HG03196 (cell line): ENCODE measurements at regions not wholly inside any gene's neighbourhood (a gene's known extent, or its start where the extent isn't known, plus 50 kb on each side); places are given as distances from the start of the nearest gene placed in this dataset.

ENCODE experiments used
- ATAC-seq: cut with Tn5 transposase; IDR thresholded peaks from one replicate; pipeline ENCODE4 v1.9.1; 2021; ENCODE audit not compliant: unreplicated experiment

DNA sequence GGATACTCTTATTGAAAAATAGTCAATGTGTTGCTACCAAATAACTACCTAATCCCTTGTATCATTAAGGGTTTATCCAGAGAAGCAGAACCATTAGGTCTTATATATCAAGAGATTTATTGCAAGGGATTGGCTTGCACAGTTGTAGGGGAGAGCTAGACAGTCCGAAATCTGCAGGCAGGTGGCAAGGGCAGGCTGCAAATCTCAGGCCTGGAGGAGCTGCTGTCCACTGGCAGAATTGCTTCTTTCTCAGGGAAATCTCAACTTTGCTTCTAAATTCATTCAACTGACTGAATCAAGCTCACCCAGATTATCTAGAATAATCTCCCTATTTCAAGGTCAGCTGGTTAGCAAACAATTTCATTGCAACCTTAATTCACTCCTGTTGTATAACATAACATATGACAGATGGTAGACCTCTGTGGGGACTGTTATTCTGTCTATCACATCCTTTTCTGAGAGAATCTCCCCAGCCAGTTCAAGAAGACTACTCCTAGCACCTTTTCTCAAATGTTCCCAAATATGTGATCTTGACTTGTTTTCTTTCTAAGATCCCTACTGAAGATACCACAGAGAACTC, 194.2 kb downstream of the NHLRC3 start:
- ATAC-seq = no peak

- no peak for ATAC-seq
These were observed 194.7 kb downstream of the NHLRC3 start for GRCh38 chr13:39232999-39233398.

DNA sequence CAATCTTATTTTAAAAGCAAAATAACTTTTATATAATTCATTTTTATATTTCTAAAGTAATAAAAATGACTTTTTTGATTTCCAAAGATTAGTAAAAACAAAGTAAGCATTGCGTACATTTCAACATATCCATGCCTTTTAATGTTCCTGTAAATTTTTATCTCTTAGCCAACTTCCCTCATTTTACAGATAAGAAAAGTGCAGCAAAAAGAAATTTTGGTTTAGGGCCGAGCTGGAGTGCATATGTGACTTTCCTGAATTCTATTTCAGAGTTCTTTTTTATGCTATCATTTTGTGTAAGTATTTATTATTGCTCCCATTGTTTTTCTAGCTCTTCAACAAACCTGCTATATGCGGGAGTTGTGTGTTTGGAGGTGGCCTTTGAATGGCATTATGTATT, 195.3 kb downstream of the NHLRC3 start:
- no peak for ATAC-seq

DNA sequence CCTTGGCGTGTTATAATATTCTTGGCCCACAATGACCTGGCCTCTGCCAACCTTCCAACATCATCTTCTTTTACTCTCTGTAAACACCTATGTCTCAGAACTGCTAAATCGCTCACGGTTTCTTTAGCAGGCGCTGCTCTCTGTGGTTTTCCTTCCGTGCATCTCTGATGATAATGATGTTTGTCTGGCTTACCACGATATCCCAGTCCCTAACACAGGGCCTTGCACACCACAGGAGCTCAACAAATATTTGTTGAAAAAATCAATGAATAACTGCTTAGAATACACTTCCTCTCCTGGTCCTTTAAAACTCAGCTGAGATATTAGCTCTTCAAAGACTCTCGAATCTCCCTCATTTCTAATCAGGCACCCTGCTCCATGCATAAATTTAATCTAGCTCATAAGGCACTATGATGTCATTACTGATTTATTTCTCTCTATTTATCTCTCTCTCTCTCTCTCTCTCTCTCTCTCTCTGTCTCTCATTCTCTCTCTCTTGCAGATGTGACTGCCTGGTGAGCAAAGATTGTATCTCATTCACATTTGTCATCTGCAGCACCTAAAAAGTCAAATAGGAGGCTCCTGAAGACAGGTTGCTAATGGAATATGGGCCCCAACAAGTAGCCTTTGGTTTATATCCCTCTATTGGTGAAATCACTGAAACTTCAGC, 206.4 kb downstream of the NHLRC3 start:
- ATAC-seq = no peak

DNA sequence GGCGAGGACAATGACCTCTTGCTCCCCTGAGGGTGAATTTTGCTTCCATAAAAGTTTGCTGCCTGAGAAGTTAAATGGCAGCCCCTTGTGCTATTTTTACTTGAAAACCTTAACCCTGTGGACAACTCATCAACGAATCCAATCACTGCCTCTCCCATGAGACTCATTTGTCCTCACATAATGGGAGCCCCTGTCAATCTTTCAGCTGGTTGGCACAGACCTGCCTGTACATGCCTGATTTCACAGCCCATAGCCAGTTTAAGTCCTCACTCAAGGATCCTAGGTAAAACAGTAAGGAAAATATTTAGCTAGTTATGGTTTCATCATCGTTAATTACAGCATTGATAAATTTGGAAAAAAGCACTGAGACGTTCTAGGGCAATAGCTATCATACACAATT, 207.4 kb downstream of the NHLRC3 start:
- no peak for ATAC-seq

DNA sequence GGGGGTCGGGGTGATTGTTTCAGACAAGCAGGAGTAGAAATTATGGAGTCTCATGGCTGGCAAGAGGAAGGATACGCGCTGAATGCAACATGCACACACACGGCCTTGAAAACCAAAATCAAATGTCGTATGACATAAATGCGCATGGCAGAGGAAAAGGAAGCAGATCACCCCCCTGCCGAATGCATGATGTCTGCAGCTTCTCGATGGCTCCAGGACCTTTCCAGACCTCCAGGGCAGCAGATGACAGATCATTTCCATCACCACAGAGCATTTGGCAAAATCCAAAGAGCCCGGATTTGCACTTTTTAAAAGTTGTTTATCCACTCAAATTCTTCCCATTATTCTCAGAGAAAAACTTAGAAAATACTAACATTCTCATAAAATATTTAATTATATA, 211.7 kb downstream of the NHLRC3 start:
- ATAC-seq = no peak

GRCh38 chr13:39250440-39250839, 212.2 kb downstream of the NHLRC3 start:
- no peak for ATAC-seq

GRCh38 chr13:39251340-39251739, 213.1 kb downstream of the NHLRC3 start:
- ATAC-seq = no peak

DNA sequence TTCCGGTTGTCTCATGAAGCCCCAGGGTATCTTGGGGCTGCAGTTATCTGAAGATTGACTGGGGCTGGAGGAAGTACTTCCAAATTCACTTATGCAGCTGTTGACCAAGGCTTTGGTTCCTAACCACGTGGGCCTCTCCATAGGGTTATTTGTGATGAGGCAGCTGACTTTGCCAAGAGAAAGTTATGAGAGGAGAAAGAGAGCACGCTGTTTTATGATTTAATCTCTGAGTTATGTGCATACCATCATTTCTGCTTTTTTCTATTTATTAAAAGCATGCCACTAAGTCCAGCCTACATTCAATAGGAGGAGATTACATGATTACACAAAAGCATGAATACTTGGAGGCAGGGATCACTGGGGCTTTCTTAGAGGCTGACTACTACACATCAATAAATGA, 215.5 kb downstream of the NHLRC3 start:
- no peak for ATAC-seq

DNA sequence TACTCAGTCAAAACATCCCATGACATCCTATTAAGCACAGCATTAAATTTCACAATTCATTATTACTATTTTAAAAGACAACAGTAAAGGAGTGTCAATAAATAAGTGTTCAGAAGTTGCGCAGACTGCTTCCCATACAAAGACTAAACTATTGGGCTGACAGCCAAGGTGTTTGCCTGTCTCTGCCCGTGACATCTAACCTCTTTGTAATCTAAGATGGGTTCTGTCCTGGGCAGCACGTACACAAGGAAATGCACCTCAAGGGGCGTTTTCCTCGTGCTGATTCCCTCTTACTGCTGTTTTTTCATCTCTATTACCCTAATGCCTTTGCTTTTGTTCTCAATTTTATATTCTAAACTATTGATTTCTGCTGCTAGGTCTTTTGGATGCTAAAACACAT, 216.3 kb downstream of the NHLRC3 start:
- ATAC-seq = no peak

DNA sequence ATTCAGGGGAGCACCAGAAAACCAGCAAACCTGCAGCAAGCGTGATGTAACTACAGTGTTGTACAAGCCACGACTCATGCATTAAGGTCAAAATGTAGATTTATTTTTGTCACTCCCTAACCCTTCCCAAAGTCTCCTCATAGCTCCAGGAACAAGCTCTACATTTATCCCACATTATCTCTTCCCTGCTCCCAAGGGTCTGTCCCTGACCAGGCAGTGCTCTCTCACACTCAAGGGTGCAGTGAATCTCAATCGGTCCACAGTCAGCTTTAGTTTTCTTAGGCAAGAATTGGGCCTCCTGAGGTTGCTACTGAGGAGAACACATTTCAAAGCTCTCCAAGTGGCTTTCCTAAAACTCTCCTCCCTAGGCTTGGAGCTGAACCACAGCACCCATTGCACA, 219.4 kb downstream of the NHLRC3 start:
- ATAC-seq = no peak

- no peak for ATAC-seq
These were observed 221.3 kb downstream of the NHLRC3 start for GRCh38 chr13:39259371-39260140.

- peak; percentile 86 for ATAC-seq
These were observed 224.8 kb downstream of the NHLRC3 start for GRCh38 chr13:39263033-39263432.

- no peak for ATAC-seq
These were observed 225.3 kb downstream of the NHLRC3 start for GRCh38 chr13:39263531-39263930.

DNA sequence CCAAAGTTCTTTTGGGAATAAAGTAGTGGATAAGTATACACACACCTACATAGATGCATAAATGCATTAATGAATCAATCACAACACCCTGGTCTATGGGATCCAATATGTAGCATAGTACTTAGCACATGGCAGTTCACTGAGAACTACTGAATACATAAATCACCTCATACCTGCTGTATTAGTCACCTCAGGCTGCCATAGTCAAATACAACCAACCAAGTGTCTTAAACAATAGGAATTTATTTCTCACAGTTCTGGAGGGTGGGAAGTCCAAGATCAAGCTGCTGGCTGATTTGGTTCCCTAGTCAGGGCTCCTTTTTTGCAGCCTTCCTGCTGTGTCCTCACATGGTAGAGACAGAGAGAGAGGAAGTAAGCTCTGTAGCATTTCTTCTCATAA, 228.2 kb downstream of the NHLRC3 start:
- ATAC-seq = no peak

GRCh38 chr13:39268398-39268797, 230.1 kb downstream of the NHLRC3 start:
- no peak for ATAC-seq

DNA sequence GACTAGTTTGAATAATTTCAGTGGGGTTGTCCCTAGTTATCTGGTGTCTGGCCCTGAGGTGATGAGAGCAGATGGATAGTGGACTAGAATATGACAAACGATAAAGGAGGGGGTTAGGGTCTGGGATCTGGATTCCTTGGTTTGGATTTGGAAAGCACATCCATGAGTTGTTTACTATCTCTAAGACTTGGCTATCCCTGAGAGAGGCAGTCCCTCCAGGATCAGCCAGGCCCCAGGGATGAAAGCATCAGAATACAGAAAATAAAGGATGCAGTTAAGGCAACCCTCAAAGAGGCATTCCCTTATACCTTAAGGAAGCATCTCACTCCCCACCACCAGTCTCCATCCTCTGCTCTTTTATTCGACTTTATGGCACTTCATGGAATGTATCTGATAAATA, 230.7 kb downstream of the NHLRC3 start:
- no peak for ATAC-seq

DNA sequence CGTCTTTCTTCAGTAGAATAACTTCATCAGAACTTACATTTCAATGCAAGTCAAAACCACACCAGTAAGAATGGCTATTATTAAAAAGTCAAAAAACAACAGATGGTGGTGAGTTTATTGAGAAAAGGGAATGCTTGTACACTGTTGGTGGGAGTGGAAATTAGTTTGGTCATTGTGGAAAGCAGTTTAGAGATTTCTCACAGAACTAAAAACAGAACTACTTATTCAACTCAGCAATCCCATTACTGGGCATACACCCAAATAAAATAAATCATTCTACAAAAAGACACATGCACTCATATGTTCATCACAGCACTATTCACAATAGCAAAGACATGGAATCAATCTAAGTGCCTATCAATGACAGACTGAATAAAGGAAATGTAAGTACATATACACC, 231.2 kb downstream of the NHLRC3 start:
- ATAC-seq = no peak

DNA sequence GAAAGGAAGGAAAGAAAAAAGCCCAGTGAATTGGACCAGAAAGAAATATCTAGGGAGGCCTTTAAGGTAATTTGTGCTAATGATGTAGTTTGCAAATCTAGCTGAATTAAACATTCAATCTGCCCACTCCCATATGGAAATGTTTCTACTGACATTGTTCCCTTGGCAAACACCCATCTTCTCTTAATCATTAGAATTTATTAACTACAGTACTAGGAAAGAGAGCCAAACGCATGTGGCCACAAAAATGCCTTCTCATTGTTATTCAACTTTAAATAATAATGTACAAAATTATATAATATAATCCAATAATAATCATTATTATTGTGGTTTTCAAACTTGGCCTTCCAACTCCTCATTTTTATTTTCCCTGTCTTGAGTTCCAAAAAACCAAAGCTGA, 234.7 kb downstream of the NHLRC3 start:
- ATAC-seq = no peak

DNA sequence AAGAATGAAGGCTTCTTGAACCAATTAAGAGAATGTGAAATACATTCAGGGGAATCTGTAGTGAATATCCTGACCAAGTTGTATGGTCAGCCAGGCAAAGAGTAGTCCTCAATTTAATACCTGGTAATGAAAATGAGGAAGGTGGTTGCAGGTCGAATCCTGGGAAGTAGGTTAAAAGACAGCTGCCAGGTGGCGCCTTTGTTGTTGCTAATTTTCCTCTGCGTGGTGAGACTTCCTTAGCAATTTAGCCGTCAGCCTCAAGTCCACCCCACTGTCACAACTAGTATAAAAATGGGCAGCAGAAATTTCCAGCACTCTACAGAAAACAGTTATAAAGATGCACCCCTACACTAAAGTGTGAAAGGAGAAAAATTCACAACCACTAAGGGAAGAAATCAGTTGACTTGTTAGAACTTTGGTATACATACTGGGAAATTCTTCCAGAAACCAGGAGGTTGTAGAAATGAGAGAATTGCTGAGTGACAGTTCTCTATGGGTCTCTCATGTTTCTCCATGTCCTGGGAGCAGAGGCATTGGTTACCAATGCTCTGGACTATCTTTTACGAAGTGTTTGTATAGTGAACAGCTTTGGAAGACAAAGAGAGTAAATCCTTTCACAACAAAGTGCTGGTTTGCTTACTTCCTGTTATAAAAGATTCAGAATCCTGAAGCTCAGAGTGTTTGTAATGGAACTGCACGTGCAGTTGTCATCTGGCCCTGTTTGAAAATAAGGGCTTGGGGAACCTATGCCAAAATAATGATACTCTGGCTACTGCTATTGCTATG, 235.9 kb downstream of the NHLRC3 start:
- ATAC-seq = no peak

DNA sequence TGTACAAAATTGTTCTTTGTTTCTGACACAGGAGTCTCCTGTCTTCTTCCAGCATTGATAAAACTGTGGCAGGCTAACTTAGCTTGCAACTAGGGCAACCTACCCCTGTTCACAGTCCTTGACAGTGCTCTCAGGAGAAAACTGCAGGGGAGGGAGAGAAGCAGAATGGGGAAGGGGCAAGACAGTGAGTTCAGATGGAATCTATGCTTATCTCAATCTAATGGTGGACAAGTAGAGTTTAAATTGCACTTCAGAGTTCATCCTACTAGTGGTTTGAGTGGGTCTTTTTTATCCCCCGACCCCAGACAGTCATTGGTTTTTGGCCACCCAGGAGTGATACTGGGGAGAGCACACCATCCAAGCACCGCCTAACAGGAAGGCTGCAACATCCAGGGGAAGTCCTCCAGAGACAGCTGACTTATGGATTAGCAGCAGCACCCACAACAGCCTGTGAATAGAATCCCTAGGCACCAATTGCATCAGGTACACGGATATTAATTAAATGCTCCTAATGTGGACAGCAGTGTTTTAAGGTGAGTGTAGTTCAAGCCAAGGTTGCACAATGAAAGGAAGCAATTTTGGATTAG, 236.6 kb downstream of the NHLRC3 start:
- ATAC-seq = no peak
